CD14-positive monocyte (primary cell): ENCODE measurements at regions not wholly inside any gene's neighbourhood (a gene's known extent, or its start where the extent isn't known, plus 50 kb on each side); places are given as distances from the start of the nearest gene placed in this dataset.

Experiments
- DNase-seq, 3 donors: peaks; one replicate each; pipeline ENCODE4 v3.0.0-alpha.2; 2011 to 2022
- H2AFZ ChIP-seq: 2 replicates; pipeline ENCODE4 v1.6.0; 2012; ENCODE audit warnings: mild to moderate bottlenecking, low read depth, low read length, inconsistent platforms; ENCODE audit not compliant: insufficient read depth, poor library complexity, severe bottlenecking
- H3K27ac ChIP-seq, 2 donors: 1 replicate in 1 of 2; 2 replicates in 1 of 2; pipeline ENCODE4 v1.5.1; 2012 to 2013; ENCODE audit warnings: low read length in 2 of 2, control low read depth in 1 of 2, inconsistent platforms in 1 of 2, low read depth in 1 of 2, mild to moderate bottlenecking in 1 of 2
- H3K27me3 ChIP-seq, 2 donors: one replicate each; pipeline versions ENCODE4 v1.6.0 to v1.6.1; 2011 to 2013; ENCODE audit warnings: low read length in 2 of 2; ENCODE audit not compliant: control insufficient read depth in 2 of 2, insufficient read depth in 2 of 2
- H3K36me3 ChIP-seq, 2 donors: replicated peaks in 1 of 2; 1 replicate in 1 of 2; 2 replicates in 1 of 2; pipeline versions ENCODE4 v1.5.1 to v1.6.1; 2012 to 2013; ENCODE audit warnings: low read length in 2 of 2, control low read depth in 1 of 2, inconsistent platforms in 1 of 2, mild to moderate bottlenecking in 1 of 2; ENCODE audit not compliant: insufficient read depth in 2 of 2, control insufficient read depth in 1 of 2
- H3K4me1 ChIP-seq, 2 donors: 1 replicate in 1 of 2; 2 replicates in 1 of 2; pipeline versions ENCODE4 v1.5.1 to v1.6.1; 2012 to 2013; ENCODE audit warnings: low read length in 2 of 2, control low read depth in 1 of 2, inconsistent platforms in 1 of 2, mild to moderate bottlenecking in 1 of 2, moderate library complexity in 1 of 2; ENCODE audit not compliant: insufficient read depth in 2 of 2, control insufficient read depth in 1 of 2
- H3K4me2 ChIP-seq: replicated peaks from 2 replicates; pipeline ENCODE3; 2012; ENCODE audit warnings: low read length, moderate library complexity, mild to moderate bottlenecking; ENCODE audit not compliant: poor library complexity, severe bottlenecking; ENCODE audit errors: extremely low read depth
- H3K4me3 ChIP-seq, 3 experiments: fragments of 200-600 bp in 1 of 3; sonication (generic) in 1 of 3; replicated peaks in 1 of 3; 1 replicate in 2 of 3; 2 replicates in 1 of 3; pipeline ENCODE4 v1.5.1; 2011 to 2013; ENCODE audit warnings: low read length in 3 of 3, mild to moderate bottlenecking in 3 of 3, control low read depth in 2 of 3, low read depth in 2 of 3, inconsistent platforms in 1 of 3, moderate library complexity in 1 of 3
- H3K79me2 ChIP-seq: 2 replicates; pipeline ENCODE4 v1.6.0; 2012; ENCODE audit warnings: mild to moderate bottlenecking, control low read depth, inconsistent platforms, low read length, moderate library complexity; ENCODE audit not compliant: insufficient read depth
- H3K9ac ChIP-seq: 2 replicates; pipeline ENCODE4 v1.6.0; 2017; ENCODE audit warnings: low read length, mild to moderate bottlenecking; ENCODE audit not compliant: insufficient read depth, poor library complexity, severe bottlenecking
- H3K9me3 ChIP-seq, 2 donors: replicated peaks in 1 of 2; 1 replicate in 1 of 2; 2 replicates in 1 of 2; pipeline versions ENCODE4 v1.5.1 to v1.6.1; 2012 to 2013; ENCODE audit warnings: low read length in 2 of 2, control low read depth in 1 of 2; ENCODE audit not compliant: control insufficient read depth in 1 of 2, insufficient read depth in 1 of 2
- H4K20me1 ChIP-seq: 2 replicates; pipeline ENCODE4 v1.6.0; 2012; ENCODE audit warnings: mild to moderate bottlenecking, low read length, control low read depth, moderate library complexity; ENCODE audit not compliant: insufficient read depth
- H3K27ac Mint-ChIP-seq, 7 donors: one replicate each; pipeline ENCODE4 v1.8.0; 2020; ENCODE audit warnings: mild to moderate bottlenecking in 7 of 7, mixed read lengths in 7 of 7, moderate library complexity in 6 of 7, inconsistent platforms in 2 of 7
- H3K27me3 Mint-ChIP-seq, 3 donors: one replicate each; pipeline ENCODE4 v1.8.0; 2021 to 2022; ENCODE audit warnings: low read depth in 3 of 3, mild to moderate bottlenecking in 3 of 3, mixed read lengths in 3 of 3, moderate library complexity in 3 of 3, inconsistent platforms in 1 of 3
- H3K36me3 Mint-ChIP-seq, 2 donors: one replicate each; pipeline ENCODE4 v1.8.0; 2020; ENCODE audit warnings: mixed read lengths in 2 of 2, inconsistent platforms in 1 of 2, mild to moderate bottlenecking in 1 of 2
- H3K4me1 Mint-ChIP-seq: one replicate; pipeline ENCODE4 v1.8.0; 2020; ENCODE audit warnings: mild to moderate bottlenecking, mixed read lengths
- H3K4me3 Mint-ChIP-seq, 2 donors: one replicate each; pipeline ENCODE4 v1.8.0; 2020; ENCODE audit warnings: mild to moderate bottlenecking in 2 of 2, mixed read lengths in 2 of 2, moderate library complexity in 1 of 2
- H3K9me3 Mint-ChIP-seq, 7 donors: one replicate each; pipeline ENCODE4 v1.8.0; 2020 to 2022; ENCODE audit warnings: mixed read lengths in 7 of 7, mild to moderate bottlenecking in 6 of 7, moderate library complexity in 6 of 7, inconsistent platforms in 2 of 7
- WGBS: methylation state at CpG from one replicate; pipeline ENCODE4 v1.1.5; 2013; ENCODE audit warnings: missing lambda C conversion rate; ENCODE audit not compliant: insufficient coverage; 5-methylcytosine and 5-hydroxymethylcytosine counted together
- intact Hi-C, 2 donors: fragments of 100-400 bp; cut with micrococcal nuclease; formaldehyde crosslinking; loops; one replicate each; pipeline versions ENCODE4 v1.15.0 to v1.15.1; 2023
- TF ChIP-seq, protein P1 (sequence below): fragments of 200-600 bp; IDR thresholded peaks from one replicate; pipeline ENCODE4 v1.8.0; 2022; ENCODE audit warnings: antibody characterized with exemption, mild to moderate bottlenecking

DNA sequence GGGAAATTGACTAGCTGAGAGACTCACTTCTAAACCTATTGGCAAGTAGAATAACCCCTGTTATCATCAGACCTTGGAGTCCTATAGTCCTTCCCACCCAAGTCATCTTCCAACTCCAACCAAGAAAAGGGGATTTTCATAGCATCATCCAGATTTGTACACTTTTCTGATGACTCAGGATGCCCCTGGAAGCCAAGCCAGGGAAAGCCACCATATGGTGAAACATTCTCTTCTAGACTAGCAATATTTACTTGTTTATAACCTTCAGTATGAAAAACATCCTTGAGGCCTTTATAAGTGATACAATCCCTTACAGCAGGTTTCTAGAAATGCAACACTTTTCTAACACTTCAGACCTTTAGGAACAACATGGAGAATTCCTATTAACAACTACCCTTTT lies 618.8 kb upstream of the CDH11 start:
- H3K9me3 ChIP-seq = no peaks in the 10 kb centered on the region
- Mint-ChIP-seq H3K27ac (peak overlapping the region in 1 of 7 donors; percentile 53), H3K27me3 (peaks cover 0 to 3% (median 2%) of the 10 kb centered on the region in 3 donors), H3K4me3 (no peak overlapping the region), H3K9me3 (peaks cover 0 to 6% (median 0%) of the 10 kb centered on the region in 7 donors), H3K4me1 (peaks cover 16% of the 10 kb centered on the region), H3K36me3 (no peaks in the 10 kb centered on the region)
- no peak overlapping the region for H2AFZ ChIP-seq
- no peak overlapping the region for H3K9ac ChIP-seq
- H3K27me3 ChIP-seq = peaks cover 0 to 2% of the 10 kb centered on the region in 2 donors
- H3K36me3 ChIP-seq = no peaks in the 10 kb centered on the region
- no peak overlapping the region for H3K4me2 ChIP-seq
- peaks cover 20 to 32% of the 10 kb centered on the region in 2 donors for H3K4me1 ChIP-seq
- no peak overlapping the region for H3K4me3 ChIP-seq
- intact Hi-C loops = no loop called here
- peak in 1 of 3 donors; percentile 53 for DNase-seq
- no peak overlapping the region for H3K27ac ChIP-seq
- no peaks in the 10 kb centered on the region for H3K79me2 ChIP-seq
- H4K20me1 ChIP-seq = no peaks in the 10 kb centered on the region
- TF ChIP-seq, protein P1, sequence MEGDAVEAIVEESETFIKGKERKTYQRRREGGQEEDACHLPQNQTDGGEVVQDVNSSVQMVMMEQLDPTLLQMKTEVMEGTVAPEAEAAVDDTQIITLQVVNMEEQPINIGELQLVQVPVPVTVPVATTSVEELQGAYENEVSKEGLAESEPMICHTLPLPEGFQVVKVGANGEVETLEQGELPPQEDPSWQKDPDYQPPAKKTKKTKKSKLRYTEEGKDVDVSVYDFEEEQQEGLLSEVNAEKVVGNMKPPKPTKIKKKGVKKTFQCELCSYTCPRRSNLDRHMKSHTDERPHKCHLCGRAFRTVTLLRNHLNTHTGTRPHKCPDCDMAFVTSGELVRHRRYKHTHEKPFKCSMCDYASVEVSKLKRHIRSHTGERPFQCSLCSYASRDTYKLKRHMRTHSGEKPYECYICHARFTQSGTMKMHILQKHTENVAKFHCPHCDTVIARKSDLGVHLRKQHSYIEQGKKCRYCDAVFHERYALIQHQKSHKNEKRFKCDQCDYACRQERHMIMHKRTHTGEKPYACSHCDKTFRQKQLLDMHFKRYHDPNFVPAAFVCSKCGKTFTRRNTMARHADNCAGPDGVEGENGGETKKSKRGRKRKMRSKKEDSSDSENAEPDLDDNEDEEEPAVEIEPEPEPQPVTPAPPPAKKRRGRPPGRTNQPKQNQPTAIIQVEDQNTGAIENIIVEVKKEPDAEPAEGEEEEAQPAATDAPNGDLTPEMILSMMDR = no peak

DNA sequence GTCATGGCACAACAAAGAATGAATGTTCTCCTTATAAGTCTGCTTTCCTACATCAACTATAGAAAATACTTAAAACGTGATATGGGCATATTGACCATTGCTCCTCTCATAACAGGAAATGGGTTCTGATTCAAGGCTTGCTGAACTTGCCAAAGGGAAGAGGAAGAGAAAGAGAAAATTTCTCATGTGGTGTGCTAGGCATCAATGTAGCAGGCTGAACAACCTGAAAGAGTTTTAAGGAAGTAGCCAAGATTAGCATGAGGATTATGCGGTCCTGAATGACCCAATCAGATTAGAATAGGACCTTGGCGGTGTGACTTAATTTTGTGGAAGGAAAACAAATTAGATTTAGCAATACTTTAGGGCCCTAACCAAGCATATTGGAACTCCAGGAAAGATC lies 617.7 kb upstream of the CDH11 start:
- TF ChIP-seq, protein P1 = no peak
- Histone ChIP-seq H3K4me3 (no peak overlapping the region), H2AFZ (no peak overlapping the region), H3K79me2 (no peaks in the 10 kb centered on the region), H3K4me1 (peaks cover 28 to 42% of the 10 kb centered on the region in 2 donors), H3K27me3 (peaks cover 0 to 2% of the 10 kb centered on the region in 2 donors), H3K36me3 (no peaks in the 10 kb centered on the region), H3K9ac (no peak overlapping the region), H3K9me3 (no peaks in the 10 kb centered on the region), H4K20me1 (no peaks in the 10 kb centered on the region), H3K27ac (peak overlapping the region in 1 of 2 donors; percentile 18), H3K4me2 (no peak overlapping the region)
- intact Hi-C loops = no loop called here
- H3K36me3 Mint-ChIP-seq = no peaks in the 10 kb centered on the region
- H3K27me3 Mint-ChIP-seq = peaks cover 0 to 3% (median 2%) of the 10 kb centered on the region in 3 donors
- H3K27ac Mint-ChIP-seq = peak overlapping the region in 6 of 7 donors; percentile 39 to 88 (median 74)
- peaks cover 0 to 6% (median 0%) of the 10 kb centered on the region in 7 donors for H3K9me3 Mint-ChIP-seq
- DNase-seq = peak; percentile 46 to 84 (median 79)
- no peak overlapping the region for H3K4me3 Mint-ChIP-seq
- no CpG with 5 or more reads among the region's 3 CpGs for WGBS
- H3K4me1 Mint-ChIP-seq = peaks cover 24% of the 10 kb centered on the region
